ENCODE measurements at regions not wholly inside any gene's neighbourhood (a gene's known extent, or its start where the extent isn't known, plus 50 kb on each side); places are given as distances from the start of the nearest gene placed in this dataset.

DNA sequence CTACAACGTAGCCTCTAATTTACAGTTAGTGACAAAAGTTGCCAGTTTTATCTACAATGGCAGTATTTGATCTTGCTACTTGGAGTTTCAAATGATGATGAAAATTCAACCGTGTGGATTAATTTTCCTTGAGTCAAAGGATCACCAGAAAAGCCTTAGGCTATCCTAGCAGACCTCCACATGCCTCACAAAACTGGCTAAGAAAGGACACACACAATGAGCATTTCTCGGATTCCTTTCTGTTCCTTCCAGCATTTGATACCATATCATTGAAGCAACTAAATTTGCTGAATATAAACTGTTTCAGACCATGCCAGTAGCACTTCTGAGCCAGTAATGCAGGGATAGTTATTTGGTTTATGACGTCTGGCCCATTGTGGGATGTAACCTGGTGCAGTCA lies 587.4 kb upstream of the MDFIC2 start:
- Histone ChIP-seq H3K4me1 (no peaks in the 10 kb centered on the region), H3K27ac (no peak overlapping the region), H3K9me3 (no peaks in the 10 kb centered on the region), H3K4me3 (no peak overlapping the region), H3K36me3 (ENCODE audit: insufficient read depth in 1 of 2, low read depth in 1 of 2) (no peaks in the 10 kb centered on the region), H3K27me3 (ENCODE audit: insufficient read depth in 3 of 3, low read length in 2 of 3) (no peaks in the 10 kb centered on the region)
- DNase-seq (no peak), ATAC-seq (no peak)
- 48 to 62% (median 53%) methylated on average over 4 of the region's 4 CpGs for WGBS, 3 donors
- intact Hi-C loops (cut with DNase I), result no loop called here
- TF ChIP-seq, protein P1, sequence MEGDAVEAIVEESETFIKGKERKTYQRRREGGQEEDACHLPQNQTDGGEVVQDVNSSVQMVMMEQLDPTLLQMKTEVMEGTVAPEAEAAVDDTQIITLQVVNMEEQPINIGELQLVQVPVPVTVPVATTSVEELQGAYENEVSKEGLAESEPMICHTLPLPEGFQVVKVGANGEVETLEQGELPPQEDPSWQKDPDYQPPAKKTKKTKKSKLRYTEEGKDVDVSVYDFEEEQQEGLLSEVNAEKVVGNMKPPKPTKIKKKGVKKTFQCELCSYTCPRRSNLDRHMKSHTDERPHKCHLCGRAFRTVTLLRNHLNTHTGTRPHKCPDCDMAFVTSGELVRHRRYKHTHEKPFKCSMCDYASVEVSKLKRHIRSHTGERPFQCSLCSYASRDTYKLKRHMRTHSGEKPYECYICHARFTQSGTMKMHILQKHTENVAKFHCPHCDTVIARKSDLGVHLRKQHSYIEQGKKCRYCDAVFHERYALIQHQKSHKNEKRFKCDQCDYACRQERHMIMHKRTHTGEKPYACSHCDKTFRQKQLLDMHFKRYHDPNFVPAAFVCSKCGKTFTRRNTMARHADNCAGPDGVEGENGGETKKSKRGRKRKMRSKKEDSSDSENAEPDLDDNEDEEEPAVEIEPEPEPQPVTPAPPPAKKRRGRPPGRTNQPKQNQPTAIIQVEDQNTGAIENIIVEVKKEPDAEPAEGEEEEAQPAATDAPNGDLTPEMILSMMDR (IDR thresholded peaks at IDR 0.05), result no peak

DNA sequence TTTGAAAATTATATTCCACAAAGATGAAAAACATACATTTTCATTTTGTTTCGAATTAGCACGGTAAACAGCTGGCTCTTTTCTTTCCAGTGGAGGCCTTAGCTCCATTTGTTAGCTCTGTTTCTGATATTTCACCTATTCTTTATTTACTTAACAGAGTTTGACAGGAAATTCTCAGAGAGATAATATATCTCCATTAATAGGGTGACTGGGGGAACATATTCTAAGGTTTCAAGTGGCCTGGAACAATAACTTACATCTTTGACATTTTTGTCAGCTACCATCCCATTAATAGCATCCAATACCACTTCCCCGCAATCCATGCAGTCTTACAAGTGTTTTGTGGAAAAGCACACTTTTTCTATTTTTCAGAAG lies 577.6 kb upstream of the MDFIC2 start:
- intact Hi-C loops (cut with DNase I), result no loop called here
- Histone ChIP-seq H3K27me3 (ENCODE audit: insufficient read depth in 3 of 3, low read length in 2 of 3) (no peaks in the 10 kb centered on the region), H3K27ac (no peak overlapping the region)

DNA sequence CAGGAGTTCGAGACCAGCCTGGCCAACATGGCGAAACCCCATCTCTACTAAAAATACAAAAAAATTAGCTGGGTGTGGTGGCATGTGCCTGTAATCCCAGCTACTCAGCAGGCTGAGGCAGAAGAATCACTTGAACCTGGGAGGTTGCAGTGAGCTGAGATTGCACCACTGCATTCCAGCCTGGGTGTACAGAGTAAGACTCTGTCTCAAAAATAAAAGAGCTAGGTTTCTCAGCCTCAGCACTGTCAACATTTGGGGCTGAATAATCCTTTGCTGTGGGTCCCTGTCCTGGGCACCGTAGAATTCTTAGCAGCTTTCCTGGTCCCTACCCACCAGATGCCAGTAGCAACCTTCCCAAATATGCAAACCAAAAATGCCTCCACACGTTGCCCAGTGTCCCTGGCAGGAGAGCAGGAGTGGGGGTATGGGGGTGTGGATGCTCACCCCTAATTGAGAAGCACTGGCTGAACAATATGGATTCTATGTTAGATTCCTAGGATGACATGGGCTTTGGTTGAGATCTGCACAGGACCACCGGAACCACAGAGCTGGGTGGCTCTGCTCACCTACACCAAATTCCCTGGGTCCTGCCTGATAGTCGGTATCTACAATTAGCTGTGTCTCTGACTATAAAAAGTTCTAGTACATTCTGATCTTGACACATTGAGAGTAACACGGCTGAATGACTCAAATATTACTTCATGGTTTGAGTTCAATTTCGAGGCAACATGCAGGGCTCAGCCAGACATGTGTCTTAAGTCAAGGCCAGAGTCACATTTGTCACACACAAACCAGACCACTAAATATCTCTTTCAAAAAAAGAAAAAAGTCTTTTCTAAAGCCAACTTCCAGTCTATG lies 577.0 kb upstream of the MDFIC2 start:
- no peaks in the 10 kb centered on the region for H3K9me3 ChIP-seq
- DNase-seq (no peak), ATAC-seq (peak; percentile 44 to 96 (median 93))
- no peak overlapping the region for H3K27ac ChIP-seq
- TF ChIP-seq, protein P1 (IDR thresholded peaks at IDR 0.05), result no peak
- H3K27me3 ChIP-seq (ENCODE audit: insufficient read depth in 3 of 3, low read length in 2 of 3), result no peaks in the 10 kb centered on the region
- H3K36me3 ChIP-seq (ENCODE audit: insufficient read depth in 1 of 2, low read depth in 1 of 2), result no peaks in the 10 kb centered on the region
- no peak overlapping the region for H3K4me3 ChIP-seq
- peaks cover 3% of the 10 kb centered on the region for H3K4me1 ChIP-seq
- 48 to 64% (median 53%) methylated on average over 8 of the region's 8 CpGs for WGBS, 3 donors
- intact Hi-C loops (cut with DNase I), result no loop called here

More for the DNA sequence above, 577.6 kb upstream of the MDFIC2 start:
- Histone ChIP-seq H3K9me3 (no peaks in the 10 kb centered on the region), H3K36me3 (ENCODE audit: insufficient read depth in 1 of 2, low read depth in 1 of 2) (no peaks in the 10 kb centered on the region), H3K4me3 (no peak overlapping the region), H3K4me1 (peaks cover 3% of the 10 kb centered on the region)
- TF ChIP-seq, protein P1 (IDR thresholded peaks at IDR 0.05), result no peak
- ATAC-seq (no peak), DNase-seq (no peak)
- WGBS, 3 donors, result 67 to 69% (median 68%) methylated on average over 3 of the region's 3 CpGs

- ATAC-seq (no peak), DNase-seq (no peak)
- H3K4me1 ChIP-seq, result peaks cover 3% of the 10 kb centered on the region
- no peaks in the 10 kb centered on the region for H3K9me3 ChIP-seq
- H3K27me3 ChIP-seq (ENCODE audit: insufficient read depth in 3 of 3, low read length in 2 of 3), result no peaks in the 10 kb centered on the region
- intact Hi-C loops (cut with DNase I), result no loop called here
- TF ChIP-seq, protein P1 (IDR thresholded peaks at IDR 0.05), result no peak
- no peak overlapping the region for H3K27ac ChIP-seq
- no peak overlapping the region for H3K4me3 ChIP-seq
- WGBS, 3 donors, result 89 to 94% (median 92%) methylated on average over 6 of the region's 6 CpGs
- no peaks in the 10 kb centered on the region for H3K36me3 ChIP-seq (ENCODE audit: insufficient read depth in 1 of 2, low read depth in 1 of 2)
These were observed 573.2 kb upstream of the MDFIC2 start for GRCh38 chr3:70885636-70886035.

GRCh38 chr3:70882104-70882503 lies 569.7 kb upstream of the MDFIC2 start:
- Histone ChIP-seq H3K27me3 (ENCODE audit: insufficient read depth in 3 of 3, low read length in 2 of 3) (no peaks in the 10 kb centered on the region), H3K4me1 (no peaks in the 10 kb centered on the region), H3K36me3 (ENCODE audit: insufficient read depth in 1 of 2, low read depth in 1 of 2) (no peaks in the 10 kb centered on the region), H3K27ac (no peak overlapping the region), H3K9me3 (no peaks in the 10 kb centered on the region), H3K4me3 (no peak overlapping the region)
- WGBS, 3 donors, result 86 to 93% (median 92%) methylated on average over 5 of the region's 5 CpGs
- TF ChIP-seq, protein P1 (IDR thresholded peaks at IDR 0.05), result no peak
- intact Hi-C loops (cut with DNase I), result no loop called here
- no peak for ATAC-seq
- no peak for DNase-seq
